Smooth muscle cell (in vitro differentiated cells): ENCODE measurements at regions not wholly inside any gene's neighbourhood (a gene's known extent, or its start where the extent isn't known, plus 50 kb on each side); places are given as distances from the start of the nearest gene placed in this dataset.

ENCODE experiments used
- DNase-seq: peaks from one replicate; lab custom pipeline; 2025; ENCODE audit not compliant: unreplicated experiment; lab: John Stamatoyannopoulos, UW
- H2AFZ ChIP-seq: fragments of 200-600 bp; sonication (generic); 2 replicates; pipeline ENCODE4 v1.6.0; 2016; ENCODE audit warnings: antibody characterized with exemption, low read depth, mild to moderate bottlenecking
- H3F3A ChIP-seq: fragments of 200-600 bp; sonication (generic); 2 replicates; pipeline ENCODE4 v1.6.0; 2017; ENCODE audit warnings: antibody characterized with exemption, low read depth
- H3K27ac ChIP-seq: fragments of 200-600 bp; sonication (generic); 2 replicates; pipeline ENCODE4 v1.5.1; 2016; ENCODE audit warnings: low read depth, mild to moderate bottlenecking
- H3K27me3 ChIP-seq: fragments of 200-600 bp; sonication (generic); 2 replicates; pipeline ENCODE4 v1.6.1; 2016; ENCODE audit warnings: low read depth, mild to moderate bottlenecking
- H3K36me3 ChIP-seq: fragments of 200-600 bp; sonication (generic); 2 replicates; pipeline ENCODE4 v1.5.1; 2016; ENCODE audit warnings: low read depth
- H3K4me1 ChIP-seq: fragments of 200-600 bp; sonication (generic); 2 replicates; pipeline ENCODE4 v1.5.1; 2016; ENCODE audit warnings: low read depth
- H3K4me2 ChIP-seq: fragments of 200-600 bp; sonication (generic); 2 replicates; pipeline ENCODE4 v1.6.0; 2016; ENCODE audit warnings: mild to moderate bottlenecking
- H3K4me3 ChIP-seq: fragments of 200-600 bp; sonication (generic); 2 replicates; pipeline ENCODE4 v1.5.1; 2016; ENCODE audit warnings: mild to moderate bottlenecking
- H3K79me2 ChIP-seq: fragments of 200-600 bp; sonication (generic); 2 replicates; pipeline ENCODE4 v1.6.0; 2016; ENCODE audit warnings: low read depth, mild to moderate bottlenecking
- H3K9ac ChIP-seq: fragments of 200-600 bp; sonication (generic); 2 replicates; pipeline ENCODE4 v1.6.0; 2016; ENCODE audit warnings: low read depth
- H3K9me3 ChIP-seq: fragments of 200-600 bp; sonication (generic); replicated peaks from 2 replicates; pipeline ENCODE4 v1.5.1; 2016; ENCODE audit warnings: low read depth
- H4K20me1 ChIP-seq: fragments of 200-600 bp; sonication (generic); 2 replicates; pipeline ENCODE4 v1.6.0; 2016; ENCODE audit warnings: low read depth
- CTCF ChIP-seq: fragments of 200-600 bp; sonication (generic); IDR thresholded peaks from 2 replicates; pipeline ENCODE4 v1.5.1; 2017; ENCODE audit warnings: borderline replicate concordance, mild to moderate bottlenecking, antibody characterized with exemption; ENCODE audit not compliant: insufficient read depth, poor library complexity, severe bottlenecking
- WGBS: methylation state at CpG from one replicate; pipeline ENCODE4 v1.1.7; 2016; ENCODE audit warnings: low lambda C conversion rate; 5-methylcytosine and 5-hydroxymethylcytosine counted together

GRCh38 chr5:15215056-15215455 is 284.9 kb upstream of the FBXL7 start:
- no peak for DNase-seq
- Histone ChIP-seq H3K4me1 (no peaks in the 10 kb centered on the region), H3K9me3 (no peaks in the 10 kb centered on the region), H3K36me3 (no peaks in the 10 kb centered on the region), H2AFZ (no peak overlapping the region), H3K79me2 (no peaks in the 10 kb centered on the region), H3F3A (no peaks in the 10 kb centered on the region), H3K27ac (no peak overlapping the region), H3K4me2 (no peak overlapping the region), H4K20me1 (no peaks in the 10 kb centered on the region), H3K27me3 (no peaks in the 10 kb centered on the region), H3K9ac (no peak overlapping the region), H3K4me3 (no peak overlapping the region)
- TF ChIP-seq CTCF: no peak
- 77% methylated on average over 2 of the region's 2 CpGs for WGBS

- H3K79me2 ChIP-seq: no peaks in the 10 kb centered on the region
- no peaks in the 10 kb centered on the region for H3K36me3 ChIP-seq
- DNase-seq: no peak
- H2AFZ ChIP-seq: no peak overlapping the region
- H3K4me3 ChIP-seq: no peak overlapping the region
- no peak overlapping the region for H3K27ac ChIP-seq
- no peaks in the 10 kb centered on the region for H3F3A ChIP-seq
- H3K4me1 ChIP-seq: no peaks in the 10 kb centered on the region
- H3K9ac ChIP-seq: no peak overlapping the region
- H4K20me1 ChIP-seq: no peaks in the 10 kb centered on the region
- H3K9me3 ChIP-seq: no peaks in the 10 kb centered on the region
- H3K27me3 ChIP-seq: no peaks in the 10 kb centered on the region
- 97% methylated on average over 1 of the region's 1 CpG for WGBS
- no peak for TF ChIP-seq CTCF
- no peak overlapping the region for H3K4me2 ChIP-seq
These were observed 286.0 kb upstream of the FBXL7 start for GRCh38 chr5:15214010-15214409.

- Histone ChIP-seq H4K20me1 (no peaks in the 10 kb centered on the region), H3K27ac (no peak overlapping the region), H3K4me2 (no peak overlapping the region), H2AFZ (no peak overlapping the region), H3K79me2 (no peaks in the 10 kb centered on the region), H3K9ac (no peak overlapping the region), H3K4me1 (no peaks in the 10 kb centered on the region), H3K27me3 (no peaks in the 10 kb centered on the region), H3K36me3 (no peaks in the 10 kb centered on the region), H3K9me3 (no peaks in the 10 kb centered on the region), H3F3A (no peaks in the 10 kb centered on the region), H3K4me3 (no peak overlapping the region)
- TF ChIP-seq CTCF: no peak
- DNase-seq: no peak
- WGBS: 57% methylated on average over 3 of the region's 3 CpGs
These were observed 290.8 kb upstream of the FBXL7 start for GRCh38 chr5:15209053-15209762.

GRCh38 chr5:15206133-15206532 is 293.8 kb upstream of the FBXL7 start:
- Histone ChIP-seq H3K4me1 (no peaks in the 10 kb centered on the region), H4K20me1 (no peaks in the 10 kb centered on the region), H3K27ac (no peak overlapping the region), H3K79me2 (no peaks in the 10 kb centered on the region), H3K9ac (no peak overlapping the region), H3F3A (no peaks in the 10 kb centered on the region), H3K36me3 (no peaks in the 10 kb centered on the region), H2AFZ (no peak overlapping the region), H3K4me3 (no peak overlapping the region), H3K9me3 (no peaks in the 10 kb centered on the region), H3K27me3 (no peaks in the 10 kb centered on the region), H3K4me2 (no peak overlapping the region)
- DNase-seq: no peak
- TF ChIP-seq CTCF: no peak
- 91% methylated on average over 1 of the region's 1 CpG for WGBS
